ENCODE measurements at regions not wholly inside any gene's neighbourhood (a gene's known extent, or its start where the extent isn't known, plus 50 kb on each side); places are given as distances from the start of the nearest gene placed in this dataset.

- TF ChIP-seq EZH2 (optimal IDR thresholded peaks at IDR 0.05; ENCODE audit: low read depth, low read length): no peak
- no peak for TF ChIP-seq CTCF (IDR thresholded peaks at IDR 0.05; ENCODE audit: low read length)
- TF ChIP-seq EZH2phosphoT487 (IDR thresholded peaks at IDR 0.05; ENCODE audit: low read length): no peak
Measured at GRCh38 chr21:18476639-18477038, 73.1 kb upstream of the TMPRSS15 start.

Measured in MM.1S (cell line).